PC-3 (cell line): ENCODE measurements at regions not wholly inside any gene's neighbourhood (a gene's known extent, or its start where the extent isn't known, plus 50 kb on each side); places are given as distances from the start of the nearest gene placed in this dataset.

Source experiments
- CTCF ChIP-seq: fragments of 300-600 bp; sonication (generic); conservative IDR thresholded peaks from 2 replicates; pipeline ENCODE4 v1.5.1; 2017; ENCODE audit warnings: antibody characterized with exemption, low read depth, mild to moderate bottlenecking, low read length
- EZH2 ChIP-seq: fragments of 300-600 bp; sonication (generic); IDR thresholded peaks from one replicate; pipeline ENCODE4 v1.6.1; 2017; ENCODE audit warnings: antibody characterized with exemption, mild to moderate bottlenecking, low read length; ENCODE audit not compliant: unreplicated experiment
- EZH2phosphoT487 ChIP-seq: fragments of 300-600 bp; sonication (generic); IDR thresholded peaks from 2 replicates; pipeline ENCODE4 v1.6.1; 2018; ENCODE audit warnings: mild to moderate bottlenecking, antibody characterized with exemption, low read length, borderline replicate concordance

DNA sequence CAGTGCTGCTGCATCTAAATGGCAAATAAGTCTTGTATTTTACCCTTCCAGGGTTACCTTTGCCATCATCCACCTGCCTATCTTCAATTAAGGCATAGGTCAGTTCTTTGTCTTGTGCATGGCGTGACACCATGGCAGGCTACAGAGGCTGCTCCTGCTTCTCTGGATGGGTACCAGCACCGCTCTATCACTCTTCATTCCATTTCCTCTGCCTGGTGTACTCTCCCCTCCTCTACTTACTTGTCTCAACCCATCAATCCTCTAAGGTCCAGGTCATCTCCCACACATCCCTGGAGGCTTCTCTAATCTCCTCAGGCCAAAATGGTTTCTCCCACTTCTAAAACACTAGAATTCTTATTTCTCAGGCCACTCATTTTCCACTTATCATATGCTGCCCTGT is 257.5 kb downstream of the BARHL2 start:
- TF ChIP-seq CTCF (no peak), EZH2 (no peak), EZH2phosphoT487 (no peak)
